GM12872 (cell line): ENCODE measurements at regions not wholly inside any gene's neighbourhood (a gene's known extent, or its start where the extent isn't known, plus 50 kb on each side); places are given as distances from the start of the nearest gene placed in this dataset.

Experiments used
- CTCF ChIP-seq: IDR thresholded peaks from 3 replicates; pipeline ENCODE4 v1.5.1; 2011; ENCODE audit warnings: low read depth, mild to moderate bottlenecking, low read length, moderate library complexity; ENCODE audit not compliant: insufficient read depth

- no peak for TF ChIP-seq CTCF
Observed at GRCh38 chr9:75228893-75229292, 140.6 kb downstream of the OSTF1 start.

GRCh38 chr9:75229605-75230332 lies 141.5 kb downstream of the OSTF1 start:
- no peak for TF ChIP-seq CTCF

GRCh38 chr9:75230469-75230868 lies 142.2 kb downstream of the OSTF1 start:
- no peak for TF ChIP-seq CTCF

- no peak for TF ChIP-seq CTCF
Observed at GRCh38 chr9:75231167-75231566, 142.9 kb downstream of the OSTF1 start.

- no peak for TF ChIP-seq CTCF
Observed at GRCh38 chr9:75233011-75233410, 144.7 kb downstream of the OSTF1 start.

GRCh38 chr9:75235632-75236031 lies 147.3 kb downstream of the OSTF1 start:
- TF ChIP-seq CTCF: no peak

- TF ChIP-seq CTCF: peak; percentile 70
Observed at GRCh38 chr9:75238311-75238976, 150.1 kb downstream of the OSTF1 start.
